B cell (primary cell): ENCODE measurements at regions not wholly inside any gene's neighbourhood (a gene's known extent, or its start where the extent isn't known, plus 50 kb on each side); places are given as distances from the start of the nearest gene placed in this dataset.
"Not testable (repeated sequence)": the region's sequence is repeated elsewhere in the genome, so short reads cannot be mapped to it uniquely, and the experiment has no call there.

Source experiments
- ATAC-seq: fragments of 200-7000 bp; cut with Tn5 transposase; one replicate; pipeline ENCODE4 v1.10.0; 2021; ENCODE audit warnings: low read depth, mild to moderate bottlenecking, moderate number of reproducible peaks, moderate library complexity
- CTCF ChIA-PET: fragments of 350-600 bp; sonication (Branson Sonifier 250); formaldehyde crosslinking; loops from one replicate; lab custom pipeline; 2021; ENCODE audit warnings: antibody characterized with exemption, inconsistent platforms; lab: Charles Lee
- POLR2A ChIA-PET: fragments of 350-600 bp; sonication (Branson Sonifier 250); formaldehyde crosslinking; loops from one replicate; lab custom pipeline; 2021; ENCODE audit warnings: antibody characterized with exemption; lab: Charles Lee
- DNase-seq: peaks from one replicate; pipeline ENCODE4 v3.0.0; 2013
- H2AFZ ChIP-seq: 2 replicates; pipeline ENCODE4 v1.6.1; 2012; ENCODE audit warnings: mild to moderate bottlenecking, low read depth, low read length; ENCODE audit not compliant: insufficient read depth, poor library complexity, severe bottlenecking
- H3K27ac ChIP-seq, 2 donors: 1 replicate in 1 of 2; 2 replicates in 1 of 2; pipeline ENCODE4 v1.5.1; 2012 to 2013; ENCODE audit warnings: low read length in 2 of 2, mild to moderate bottlenecking in 2 of 2, moderate library complexity in 1 of 2
- H3K27me3 ChIP-seq, 4 experiments: fragments of 200-600 bp in 1 of 4; sonication (generic) in 1 of 4; replicated peaks in 1 of 4; 1 replicate in 2 of 4; 2 replicates in 2 of 4; pipeline versions ENCODE4 v1.6.1 to v1.7.0; 2013 to 2016; ENCODE audit warnings: low read length in 3 of 4, mild to moderate bottlenecking in 2 of 4, mixed read lengths in 1 of 4, moderate library complexity in 1 of 4; ENCODE audit not compliant: insufficient read depth in 4 of 4, control insufficient read depth in 3 of 4; ENCODE audit errors: control extremely low read depth in 1 of 4
- H3K36me3 ChIP-seq, 2 experiments: replicated peaks in 1 of 2; 1 replicate in 1 of 2; 2 replicates in 1 of 2; pipeline versions ENCODE4 v1.6.1 to v1.7.1; 2013; ENCODE audit warnings: low read length in 1 of 2; ENCODE audit not compliant: insufficient read depth in 2 of 2, control insufficient read depth in 1 of 2; ENCODE audit errors: control extremely low read depth in 1 of 2, extremely low read depth in 1 of 2
- H3K4me1 ChIP-seq, 2 donors: fragments of 200-600 bp in 1 of 2; sonication (generic) in 1 of 2; 1 replicate in 1 of 2; 2 replicates in 1 of 2; pipeline versions ENCODE4 v1.5.1 to v1.6.1; 2013 to 2017; ENCODE audit warnings: low read length in 2 of 2; ENCODE audit not compliant: control insufficient read depth in 2 of 2, insufficient read depth in 2 of 2
- H3K4me2 ChIP-seq: replicated peaks from 2 replicates; pipeline ENCODE3; 2012; ENCODE audit warnings: mild to moderate bottlenecking, low read depth, low read length; ENCODE audit not compliant: poor library complexity, severe bottlenecking
- H3K4me3 ChIP-seq, 5 experiments: fragments of 200-600 bp in 1 of 5; sonication (generic) in 1 of 5; 1 replicate in 3 of 5; 2 replicates in 2 of 5; pipeline versions ENCODE4 v1.5.1 to v1.7.0; 2011 to 2016; ENCODE audit warnings: low read length in 4 of 5, mild to moderate bottlenecking in 4 of 5, low read depth in 2 of 5, control low read depth in 1 of 5, moderate library complexity in 1 of 5; ENCODE audit not compliant: insufficient read depth in 1 of 5; ENCODE audit errors: control extremely low read depth in 1 of 5, extremely low read depth in 1 of 5
- H3K79me2 ChIP-seq: fragments of 200-600 bp; sonication (generic); one replicate; pipeline ENCODE4 v1.6.0; 2016; ENCODE audit warnings: low read length; ENCODE audit not compliant: control insufficient read depth, insufficient read depth
- H3K9ac ChIP-seq: fragments of 200-600 bp; sonication (generic); 2 replicates; pipeline ENCODE4 v1.6.1; 2017; ENCODE audit warnings: mild to moderate bottlenecking, low read length, moderate library complexity
- H3K9me3 ChIP-seq, 3 donors: one replicate each; pipeline versions ENCODE4 v1.6.1 to v1.7.1; 2013; ENCODE audit warnings: low read length in 2 of 3; ENCODE audit not compliant: control insufficient read depth in 2 of 3, insufficient read depth in 1 of 3; ENCODE audit errors: control extremely low read depth in 1 of 3
- H4K20me1 ChIP-seq: 2 replicates; pipeline ENCODE4 v1.6.0; 2012; ENCODE audit warnings: mild to moderate bottlenecking, low read length; ENCODE audit not compliant: insufficient read depth, control insufficient read depth, poor library complexity, severe bottlenecking
- H3K27ac Mint-ChIP-seq: one replicate; pipeline ENCODE4 v1.8.0; 2021; ENCODE audit warnings: mixed read lengths
- H3K27me3 Mint-ChIP-seq: one replicate; pipeline ENCODE4 v1.8.0; 2021; ENCODE audit warnings: mixed read lengths
- H3K4me1 Mint-ChIP-seq: one replicate; pipeline ENCODE4 v1.8.0; 2021; ENCODE audit warnings: mixed read lengths
- H3K4me3 Mint-ChIP-seq: one replicate; pipeline ENCODE4 v1.8.0; 2021; ENCODE audit warnings: mixed read lengths
- H3K9me3 Mint-ChIP-seq: one replicate; pipeline ENCODE4 v1.8.0; 2022; ENCODE audit warnings: mixed read lengths; ENCODE audit not compliant: insufficient read depth
- CTCF ChIP-seq: fragments of 200-600 bp; IDR thresholded peaks from one replicate; pipeline ENCODE4 v1.8.0; 2022; ENCODE audit warnings: antibody characterized with exemption, mild to moderate bottlenecking
- EZH2 ChIP-seq: IDR thresholded peaks from 2 replicates; pipeline ENCODE4 v1.6.1; 2012; ENCODE audit warnings: borderline replicate concordance, low read depth, mild to moderate bottlenecking, moderate library complexity, low read length; ENCODE audit not compliant: insufficient read depth, poor library complexity, severe bottlenecking
- WGBS: methylation state at CpG from one replicate; pipeline ENCODE4 v1.1.5; 2013; ENCODE audit warnings: missing lambda C conversion rate; ENCODE audit not compliant: insufficient coverage; 5-methylcytosine and 5-hydroxymethylcytosine counted together
- intact Hi-C: fragments of 100-400 bp; cut with micrococcal nuclease; formaldehyde crosslinking; loops from one replicate; pipeline ENCODE4 v1.10.0; 2022

GRCh38 chr21:31785237-31786163 is 53.6 kb upstream of the SCAF4 start:
- 69% methylated on average over 2 of the region's 11 CpGs for WGBS
- H3K27ac ChIP-seq, ATAC-seq, POLR2A ChIA-PET, H3K36me3 ChIP-seq, H3K9me3 ChIP-seq, H3K27me3 ChIP-seq, H3K9ac ChIP-seq, H3K79me2 ChIP-seq, H4K20me1 ChIP-seq, H3K4me3 ChIP-seq, H3K9me3 Mint-ChIP-seq, H3K27me3 Mint-ChIP-seq: not testable (repeated sequence)
- peak; percentile 74 for TF ChIP-seq CTCF
- CTCF ChIA-PET: interaction anchor here (0.8 to 1.6 kb wide), 14 partner anchors 9 to 816 kb away, joined by 3 to 13 read pairs (median 4); no protein-coding TSS in a partner anchor
- Mint-ChIP-seq H3K27ac (peak overlapping the region; percentile 24), H3K4me3 (peak overlapping the region; percentile 11), H3K4me1 (peaks cover 32% of the 10 kb centered on the region)
- DNase-seq: peak; percentile 71
- intact Hi-C loops: loop anchor here (1.0 to 5.0 kb wide), 3 partner anchors 87 to 487 kb away; partner anchors contain the start of gene HUNK
- Histone ChIP-seq H3K4me1 (peaks cover 19 to 24% of the 10 kb centered on the region in 2 donors), H2AFZ (peak overlapping the region; percentile 19), H3K4me2 (peak overlapping the region; percentile 33)

- CTCF ChIA-PET: interaction anchor here (0.8 to 2.9 kb wide), 15 partner anchors 9 to 820 kb away, joined by 3 to 19 read pairs (median 4); partner anchors contain the start of genes HUNK and SCAF4
Observed at GRCh38 chr21:31781737-31782136, 49.8 kb upstream of the SCAF4 start.

More at GRCh38 chr21:31781737-31782136, 49.8 kb upstream of the SCAF4 start:
- no peak for TF ChIP-seq EZH2
- TF ChIP-seq CTCF: no peak
- Histone ChIP-seq H3K36me3 (no peaks in the 10 kb centered on the region), H3K27me3 (no peaks in the 10 kb centered on the region), H3K79me2 (no peaks in the 10 kb centered on the region), H3K27ac (no peak overlapping the region), H2AFZ (no peak overlapping the region), H3K9ac (no peak overlapping the region), H3K4me1 (peaks cover 6 to 11% of the 10 kb centered on the region in 2 donors), H3K9me3 (no peaks in the 10 kb centered on the region), H3K4me3 (no peak overlapping the region), H3K4me2 (no peak overlapping the region), H4K20me1 (no peaks in the 10 kb centered on the region)
- H3K4me3 Mint-ChIP-seq: no peak overlapping the region
- H3K27ac Mint-ChIP-seq: no peak overlapping the region
- DNase-seq (no peak), ATAC-seq (no peak)
- intact Hi-C loops: no loop called here
- no peaks in the 10 kb centered on the region for H3K9me3 Mint-ChIP-seq
- peaks cover 15% of the 10 kb centered on the region for H3K4me1 Mint-ChIP-seq
- 18% methylated on average over 3 of the region's 3 CpGs for WGBS
- H3K27me3 Mint-ChIP-seq: no peaks in the 10 kb centered on the region
- POLR2A ChIA-PET: no interaction called here
